ENCODE measurements at regions not wholly inside any gene's neighbourhood (a gene's known extent, or its start where the extent isn't known, plus 50 kb on each side); places are given as distances from the start of the nearest gene placed in this dataset.

- FAIRE-seq, result no peak
Measured at GRCh38 chr2:56624181-56624580, 440.4 kb downstream of the CCDC85A start.

- FAIRE-seq, result no peak
Measured at GRCh38 chr2:56626927-56627326, 443.1 kb downstream of the CCDC85A start.

GRCh38 chr2:56630286-56630685 is 446.5 kb downstream of the CCDC85A start:
- FAIRE-seq, result no peak

GRCh38 chr2:56647997-56648396 is 464.2 kb downstream of the CCDC85A start:
- no peak for FAIRE-seq

GRCh38 chr2:56648802-56649201 is 465.0 kb downstream of the CCDC85A start:
- FAIRE-seq, result no peak

- no peak for FAIRE-seq
Measured at GRCh38 chr2:56654936-56655335, 471.1 kb downstream of the CCDC85A start.

- FAIRE-seq, result no peak
Measured at GRCh38 chr2:56656826-56657225, 473.0 kb downstream of the CCDC85A start.

- FAIRE-seq, result no peak
Measured at GRCh38 chr2:56666777-56667176, 483.0 kb downstream of the CCDC85A start.

GRCh38 chr2:56671973-56672569 is 488.3 kb downstream of the CCDC85A start:
- FAIRE-seq, result no peak

- FAIRE-seq, result no peak
Measured at GRCh38 chr2:56674084-56674483, 490.3 kb downstream of the CCDC85A start.

GRCh38 chr2:56676966-56677365 is 493.2 kb downstream of the CCDC85A start:
- no peak for FAIRE-seq

GRCh38 chr2:56680971-56681631 is 497.3 kb downstream of the CCDC85A start:
- no peak for FAIRE-seq

GRCh38 chr2:56681659-56682396 is 498.0 kb downstream of the CCDC85A start:
- no peak for FAIRE-seq

GRCh38 chr2:56682397-56682760 is 498.6 kb downstream of the CCDC85A start:
- no peak for FAIRE-seq

GRCh38 chr2:56684327-56684726 is 500.5 kb downstream of the CCDC85A start:
- FAIRE-seq, result no peak

- no peak for FAIRE-seq
Measured at GRCh38 chr2:56685205-56685604, 501.4 kb downstream of the CCDC85A start.

- FAIRE-seq, result no peak
Measured at GRCh38 chr2:56687169-56687568, 503.4 kb downstream of the CCDC85A start.

- no peak for FAIRE-seq
Measured at GRCh38 chr2:56688661-56689060, 504.9 kb downstream of the CCDC85A start.

GRCh38 chr2:56693501-56693900 is 509.7 kb downstream of the CCDC85A start:
- FAIRE-seq, result no peak

- no peak for FAIRE-seq
Measured at GRCh38 chr2:56703001-56703400, 519.2 kb downstream of the CCDC85A start.

GRCh38 chr2:56705713-56706112 is 521.9 kb downstream of the CCDC85A start:
- no peak for FAIRE-seq

GRCh38 chr2:56707218-56707617 is 523.4 kb downstream of the CCDC85A start:
- FAIRE-seq, result no peak

- FAIRE-seq, result no peak
Measured at GRCh38 chr2:56707650-56708049, 523.9 kb downstream of the CCDC85A start.

GRCh38 chr2:56709181-56709580 is 525.4 kb downstream of the CCDC85A start:
- no peak for FAIRE-seq

Data from TTC549 (cell line).